CD4-positive, alpha-beta T cell (primary cell): ENCODE measurements at regions not wholly inside any gene's neighbourhood (a gene's known extent, or its start where the extent isn't known, plus 50 kb on each side); places are given as distances from the start of the nearest gene placed in this dataset.

Experiments used
- ATAC-seq: fragments of 200-7000 bp; cut with Tn5 transposase; one replicate; pipeline ENCODE4 v1.10.0; 2022; ENCODE audit warnings: mild to moderate bottlenecking; ENCODE audit not compliant: poor library complexity
- CTCF ChIA-PET: fragments of 350-600 bp; sonication (Branson Sonifier 250); formaldehyde crosslinking; loops from one replicate; lab custom pipeline; 2021; ENCODE audit warnings: antibody characterized with exemption, inconsistent platforms; lab: Charles Lee
- POLR2A ChIA-PET: fragments of 350-600 bp; sonication (Branson Sonifier 250); formaldehyde crosslinking; loops from one replicate; lab custom pipeline; 2021; ENCODE audit warnings: antibody characterized with exemption, inconsistent platforms; lab: Charles Lee
- DNase-seq, 14 experiments: peaks; one replicate each; pipeline ENCODE4 v3.0.0-alpha.2; 2013 to 2020; ENCODE audit warnings: mixed read lengths in 2 of 14
- H3K27ac ChIP-seq, 2 donors: one replicate each; pipeline versions ENCODE4 v1.5.1 to v1.7.0; 2013; ENCODE audit warnings: low read length in 2 of 2, low read depth in 1 of 2, mild to moderate bottlenecking in 1 of 2
- H3K27me3 ChIP-seq, 2 experiments: 1 replicate in 1 of 2; 2 replicates in 1 of 2; pipeline versions ENCODE4 v1.6.1 to v1.7.0; 2013; ENCODE audit warnings: low read length in 2 of 2, control low read depth in 1 of 2, mild to moderate bottlenecking in 1 of 2, moderate library complexity in 1 of 2; ENCODE audit not compliant: insufficient read depth in 2 of 2, control insufficient read depth in 1 of 2
- H3K36me3 ChIP-seq: one replicate; pipeline ENCODE4 v1.6.1; 2013; ENCODE audit warnings: low read length, control low read depth; ENCODE audit not compliant: insufficient read depth
- H3K4me1 ChIP-seq: one replicate; pipeline ENCODE4 v1.6.1; 2013; ENCODE audit warnings: low read length, control low read depth; ENCODE audit not compliant: insufficient read depth
- H3K4me3 ChIP-seq: one replicate; pipeline ENCODE4 v1.5.1; 2013; ENCODE audit warnings: mild to moderate bottlenecking, low read length, moderate library complexity
- H3K9me3 ChIP-seq, 2 experiments: 1 replicate in 1 of 2; 2 replicates in 1 of 2; pipeline versions ENCODE4 v1.6.1 to v1.7.0; 2013; ENCODE audit warnings: low read length in 2 of 2, mild to moderate bottlenecking in 2 of 2, control low read depth in 1 of 2, moderate library complexity in 1 of 2; ENCODE audit not compliant: control insufficient read depth in 1 of 2, insufficient read depth in 1 of 2
- H3K27ac Mint-ChIP-seq: one replicate; pipeline ENCODE4 v1.8.0; 2020; ENCODE audit warnings: mixed read lengths
- H3K27me3 Mint-ChIP-seq: one replicate; pipeline ENCODE4 v1.8.0; 2021; ENCODE audit warnings: mixed read lengths
- H3K36me3 Mint-ChIP-seq: one replicate; pipeline ENCODE4 v1.8.0; 2021; ENCODE audit warnings: low read depth, mixed read lengths
- H3K4me1 Mint-ChIP-seq: one replicate; pipeline ENCODE4 v1.8.0; 2021; ENCODE audit warnings: low read depth, mixed read lengths
- H3K4me3 Mint-ChIP-seq: one replicate; pipeline ENCODE4 v1.8.0; 2020; ENCODE audit warnings: mild to moderate bottlenecking, mixed read lengths
- H3K9me3 Mint-ChIP-seq: one replicate; pipeline ENCODE4 v1.8.0; 2020; ENCODE audit warnings: mixed read lengths
- intact Hi-C, 2 experiments: fragments of 100-400 bp; cut with DNase I in 1 of 2; cut with micrococcal nuclease in 1 of 2; formaldehyde crosslinking; loops; one replicate each; pipeline versions ENCODE4 v1.15.1 to v1.9.0; 2023 to 2025; cut with DNase I, micrococcal nuclease
- TF ChIP-seq, protein P1 (sequence below): fragments of 200-600 bp; IDR thresholded peaks from one replicate; pipeline ENCODE4 v1.8.0; 2022; ENCODE audit warnings: antibody characterized with exemption, mild to moderate bottlenecking

DNA sequence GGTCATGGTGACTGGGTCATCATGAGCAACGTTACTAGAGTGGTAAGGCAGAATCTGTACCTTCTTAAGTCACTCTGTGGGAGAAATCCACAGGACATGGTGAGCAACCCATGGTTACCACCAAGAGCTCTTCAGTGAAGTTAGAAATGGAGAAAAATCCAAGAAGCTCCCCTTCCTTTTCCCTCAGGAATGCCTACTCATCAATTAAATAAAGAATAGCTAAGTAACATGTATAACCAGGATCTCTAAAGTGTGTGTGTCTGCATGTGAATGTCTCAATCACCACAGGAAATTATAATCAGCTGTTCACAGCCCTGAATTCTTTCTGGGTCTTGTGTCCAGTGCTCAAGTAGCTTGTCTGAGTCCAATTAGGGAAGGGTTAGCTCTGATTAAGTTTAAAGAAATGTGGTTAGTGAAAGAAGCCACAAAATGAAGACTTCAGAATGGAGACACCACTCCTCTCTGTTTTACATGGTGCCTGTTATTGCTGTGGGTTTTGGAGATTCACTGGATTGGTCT, 73.2 kb downstream of the SEM1 start:
- Histone ChIP-seq H3K27ac (no peak overlapping the region), H3K36me3 (no peaks in the 10 kb centered on the region), H3K4me3 (no peak overlapping the region), H3K27me3 (no peaks in the 10 kb centered on the region), H3K9me3 (no peaks in the 10 kb centered on the region), H3K4me1 (no peaks in the 10 kb centered on the region)
- Mint-ChIP-seq H3K27ac (no peak overlapping the region), H3K4me3 (no peak overlapping the region), H3K27me3 (peaks cover 7% of the 10 kb centered on the region), H3K36me3 (no peaks in the 10 kb centered on the region), H3K9me3 (no peaks in the 10 kb centered on the region), H3K4me1 (no peaks in the 10 kb centered on the region)
- ATAC-seq (no peak), DNase-seq (no peak)
- TF ChIP-seq, protein P1, sequence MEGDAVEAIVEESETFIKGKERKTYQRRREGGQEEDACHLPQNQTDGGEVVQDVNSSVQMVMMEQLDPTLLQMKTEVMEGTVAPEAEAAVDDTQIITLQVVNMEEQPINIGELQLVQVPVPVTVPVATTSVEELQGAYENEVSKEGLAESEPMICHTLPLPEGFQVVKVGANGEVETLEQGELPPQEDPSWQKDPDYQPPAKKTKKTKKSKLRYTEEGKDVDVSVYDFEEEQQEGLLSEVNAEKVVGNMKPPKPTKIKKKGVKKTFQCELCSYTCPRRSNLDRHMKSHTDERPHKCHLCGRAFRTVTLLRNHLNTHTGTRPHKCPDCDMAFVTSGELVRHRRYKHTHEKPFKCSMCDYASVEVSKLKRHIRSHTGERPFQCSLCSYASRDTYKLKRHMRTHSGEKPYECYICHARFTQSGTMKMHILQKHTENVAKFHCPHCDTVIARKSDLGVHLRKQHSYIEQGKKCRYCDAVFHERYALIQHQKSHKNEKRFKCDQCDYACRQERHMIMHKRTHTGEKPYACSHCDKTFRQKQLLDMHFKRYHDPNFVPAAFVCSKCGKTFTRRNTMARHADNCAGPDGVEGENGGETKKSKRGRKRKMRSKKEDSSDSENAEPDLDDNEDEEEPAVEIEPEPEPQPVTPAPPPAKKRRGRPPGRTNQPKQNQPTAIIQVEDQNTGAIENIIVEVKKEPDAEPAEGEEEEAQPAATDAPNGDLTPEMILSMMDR: no peak
- ChIA-PET CTCF (no interaction called here), POLR2A (no interaction called here)
- intact Hi-C loops: no loop called here

DNA sequence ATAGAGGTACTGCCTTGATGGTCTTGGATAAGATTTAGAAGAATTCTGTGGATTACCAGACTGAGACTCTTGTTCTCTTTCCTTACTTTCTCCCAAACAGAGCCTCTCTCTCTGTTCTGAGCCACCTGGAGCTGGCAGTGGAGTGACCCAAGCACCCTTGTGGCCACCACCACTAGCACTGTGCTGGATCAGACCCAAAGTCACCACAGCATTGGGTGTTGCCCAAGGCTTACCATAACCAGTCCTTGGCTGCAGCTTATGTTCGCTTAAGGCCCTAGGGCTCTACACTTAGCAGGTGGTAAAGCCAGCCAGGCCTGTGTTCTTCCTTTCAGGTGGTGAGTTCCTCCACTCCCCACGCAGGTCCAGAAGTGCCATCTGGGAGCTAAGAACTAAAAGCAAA, 79.8 kb downstream of the SEM1 start:
- intact Hi-C loops: loop anchor here in 1 of 2 experiments (5.0 kb wide), 1 partner anchor 952 kb away; no protein-coding TSS in a partner anchor
- no peak overlapping the region for H3K4me3 Mint-ChIP-seq
- no peaks in the 10 kb centered on the region for H3K4me1 Mint-ChIP-seq
- ChIA-PET CTCF (no interaction called here), POLR2A (no interaction called here)
- no peaks in the 10 kb centered on the region for H3K36me3 ChIP-seq
- DNase-seq (no peak), ATAC-seq (no peak)
- H3K9me3 Mint-ChIP-seq: peaks cover 12% of the 10 kb centered on the region
- TF ChIP-seq, protein P1: no peak
- H3K36me3 Mint-ChIP-seq: no peaks in the 10 kb centered on the region
- H3K4me1 ChIP-seq: no peaks in the 10 kb centered on the region
- no peak overlapping the region for H3K27ac Mint-ChIP-seq
- no peak overlapping the region for H3K27ac ChIP-seq
- no peaks in the 10 kb centered on the region for H3K27me3 ChIP-seq
- peaks cover 7% of the 10 kb centered on the region for H3K27me3 Mint-ChIP-seq
- H3K4me3 ChIP-seq: no peak overlapping the region
- peaks cover 0 to 9% of the 10 kb centered on the region in 2 experiments for H3K9me3 ChIP-seq

DNA sequence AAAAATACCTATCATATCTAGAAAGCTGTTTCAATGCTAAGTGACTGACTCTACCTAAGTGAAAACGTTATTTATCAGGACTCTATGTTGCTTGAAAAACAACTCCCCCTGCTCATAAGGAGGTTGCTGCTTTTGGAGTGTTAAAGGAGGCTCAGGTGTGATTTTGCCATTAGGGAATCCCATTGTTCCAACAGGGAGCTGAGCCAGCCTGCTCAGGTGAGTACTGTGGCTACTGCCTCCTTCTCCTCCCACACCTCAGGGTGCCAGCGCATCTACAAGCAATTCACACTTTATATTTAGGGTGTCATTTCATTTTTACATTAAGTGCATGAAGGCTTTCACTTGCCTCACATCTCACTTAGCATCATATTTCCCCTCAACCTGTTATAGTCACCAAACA, 84.7 kb downstream of the SEM1 start:
- Mint-ChIP-seq H3K4me3 (no peak overlapping the region), H3K9me3 (peaks cover 12% of the 10 kb centered on the region), H3K36me3 (peaks cover 11% of the 10 kb centered on the region), H3K4me1 (no peaks in the 10 kb centered on the region), H3K27me3 (no peaks in the 10 kb centered on the region), H3K27ac (no peak overlapping the region)
- POLR2A ChIA-PET: no interaction called here
- ATAC-seq: no peak
- CTCF ChIA-PET: no interaction called here
- TF ChIP-seq, protein P1: no peak
- no peak for DNase-seq
- Histone ChIP-seq H3K27me3 (no peaks in the 10 kb centered on the region), H3K36me3 (no peaks in the 10 kb centered on the region), H3K27ac (no peak overlapping the region), H3K9me3 (peaks cover 0 to 9% of the 10 kb centered on the region in 2 experiments), H3K4me1 (no peaks in the 10 kb centered on the region), H3K4me3 (no peak overlapping the region)
- intact Hi-C loops: loop anchor here in 1 of 2 experiments (5.0 kb wide), 1 partner anchor 957 kb away; no protein-coding TSS in a partner anchor
